Glomerular visceral epithelial cell (primary cell): ENCODE measurements at regions not wholly inside any gene's neighbourhood (a gene's known extent, or its start where the extent isn't known, plus 50 kb on each side); places are given as distances from the start of the nearest gene placed in this dataset.
A peak's percentile ranks its signal among the peaks of the same experiment; 100 is the strongest.

Experiments
- DNase-seq: peaks from one replicate; pipeline ENCODE4 v3.0.0-alpha.2; 2016; ENCODE audit errors: extremely low spot score

DNA sequence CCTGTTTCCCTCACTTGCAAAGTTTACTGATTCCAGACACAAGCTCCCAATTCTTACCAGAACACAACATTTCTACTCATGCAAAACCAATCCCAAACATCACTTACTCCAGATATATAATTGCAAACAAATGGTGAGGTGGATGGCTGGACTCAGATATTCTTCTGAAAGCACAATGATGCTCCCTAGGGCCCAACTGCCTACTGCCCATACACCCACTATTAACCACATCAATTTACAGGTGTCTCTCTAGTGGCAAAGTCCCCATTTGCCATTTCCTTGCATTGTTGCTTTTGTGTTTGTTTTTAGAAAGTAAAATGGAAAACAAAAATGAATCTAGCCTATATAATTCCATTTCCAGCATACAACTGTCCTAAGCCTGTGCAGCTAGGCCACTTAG lies 320.9 kb upstream of the PRDM1 start:
- DNase-seq, result no peak

DNA sequence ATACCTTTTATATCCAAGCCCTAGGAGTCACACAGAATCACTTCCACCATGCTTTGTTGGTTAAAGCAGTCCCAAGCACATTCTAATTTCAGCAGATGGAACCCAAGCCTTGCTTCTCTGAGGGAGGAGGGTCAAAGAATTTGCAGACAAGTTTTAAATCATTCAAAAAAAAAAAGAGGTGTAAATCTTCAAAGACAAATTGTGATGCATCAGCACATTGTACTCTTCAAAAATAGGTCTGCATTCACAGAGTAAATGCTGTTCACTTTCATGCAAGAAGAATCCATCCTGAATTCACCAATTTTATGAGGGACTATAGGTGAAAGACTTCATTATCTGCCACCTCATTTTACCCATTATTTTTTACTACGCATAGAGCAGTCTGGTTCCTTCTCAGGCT lies 321.8 kb upstream of the PRDM1 start:
- DNase-seq, result no peak

DNA sequence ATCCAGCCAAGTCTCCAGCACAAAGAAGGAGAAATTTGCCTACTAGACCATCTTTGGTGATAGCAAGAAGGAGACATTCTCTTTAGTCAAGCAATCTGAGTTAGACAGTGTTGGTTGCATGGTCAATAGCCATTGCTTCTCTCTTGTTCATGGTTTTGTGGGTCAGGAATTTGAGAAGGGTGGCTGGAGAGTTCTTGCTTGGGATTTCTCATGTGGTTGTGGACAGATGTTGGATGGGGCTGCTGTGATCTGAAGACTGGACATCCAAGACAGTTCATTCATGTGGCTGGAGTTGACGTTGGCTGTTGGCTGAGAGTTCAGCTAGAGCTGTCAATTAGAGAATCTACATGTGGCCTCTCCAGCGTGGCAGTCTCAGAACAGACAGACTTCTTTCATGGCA lies 322.3 kb upstream of the PRDM1 start:
- no peak for DNase-seq

DNA sequence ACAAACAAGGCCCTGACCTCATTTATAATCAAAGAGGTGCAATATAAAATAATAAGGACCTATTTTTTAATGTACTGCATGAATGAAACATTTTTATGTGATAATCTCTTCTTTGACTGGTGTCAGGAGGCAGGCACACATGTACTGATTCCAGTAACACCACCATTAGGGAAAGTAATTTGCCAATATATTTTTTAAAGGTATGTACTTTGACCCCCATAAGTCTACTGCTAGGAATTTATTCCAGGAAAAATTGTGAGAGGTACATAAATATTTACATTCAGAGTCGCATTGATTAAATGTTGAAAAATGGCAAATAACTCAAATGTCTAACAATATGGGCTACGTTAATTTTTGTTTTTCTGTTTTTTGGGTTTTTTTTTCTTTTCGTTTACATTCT lies 325.4 kb upstream of the PRDM1 start:
- DNase-seq, result no peak

DNA sequence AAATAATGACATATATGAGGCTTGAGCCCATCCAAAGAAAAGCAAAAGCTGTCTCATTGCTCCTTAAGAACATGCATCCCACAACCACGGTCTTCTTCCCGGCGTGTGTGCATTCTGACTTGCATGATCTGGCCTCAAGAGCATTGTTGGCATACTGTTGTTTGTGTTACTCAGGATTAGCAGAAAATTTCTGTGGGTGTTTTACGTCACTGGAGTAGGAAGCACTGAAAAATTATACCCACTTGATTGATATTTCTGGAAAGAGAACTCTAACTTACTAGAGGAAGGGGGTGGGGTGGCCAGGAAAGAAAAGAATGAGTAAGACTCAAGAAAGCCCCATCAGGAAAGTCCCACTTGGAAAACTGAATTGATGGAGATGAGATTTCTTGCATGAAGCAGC lies 326.2 kb upstream of the PRDM1 start:
- DNase-seq, result peak; percentile 9

DNA sequence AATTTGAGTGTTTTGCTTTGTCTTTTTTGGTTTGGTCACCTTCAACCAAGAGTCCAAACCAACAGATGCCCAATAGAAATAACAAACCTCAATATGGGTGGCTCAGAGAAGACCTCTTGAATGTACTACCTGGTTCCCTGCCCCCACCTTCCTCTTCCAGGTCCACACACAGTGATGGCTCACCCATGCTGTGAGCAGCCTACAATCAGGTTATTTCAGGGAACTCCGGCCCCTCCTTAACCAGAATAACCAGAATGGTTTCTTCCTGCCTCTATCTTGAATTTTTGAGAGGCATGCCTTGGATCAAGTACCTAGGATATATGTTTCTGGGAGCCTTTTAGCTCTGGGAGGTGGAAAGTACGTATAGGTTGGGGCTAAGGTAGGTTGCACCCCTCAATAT lies 327.1 kb upstream of the PRDM1 start:
- DNase-seq, result no peak

DNA sequence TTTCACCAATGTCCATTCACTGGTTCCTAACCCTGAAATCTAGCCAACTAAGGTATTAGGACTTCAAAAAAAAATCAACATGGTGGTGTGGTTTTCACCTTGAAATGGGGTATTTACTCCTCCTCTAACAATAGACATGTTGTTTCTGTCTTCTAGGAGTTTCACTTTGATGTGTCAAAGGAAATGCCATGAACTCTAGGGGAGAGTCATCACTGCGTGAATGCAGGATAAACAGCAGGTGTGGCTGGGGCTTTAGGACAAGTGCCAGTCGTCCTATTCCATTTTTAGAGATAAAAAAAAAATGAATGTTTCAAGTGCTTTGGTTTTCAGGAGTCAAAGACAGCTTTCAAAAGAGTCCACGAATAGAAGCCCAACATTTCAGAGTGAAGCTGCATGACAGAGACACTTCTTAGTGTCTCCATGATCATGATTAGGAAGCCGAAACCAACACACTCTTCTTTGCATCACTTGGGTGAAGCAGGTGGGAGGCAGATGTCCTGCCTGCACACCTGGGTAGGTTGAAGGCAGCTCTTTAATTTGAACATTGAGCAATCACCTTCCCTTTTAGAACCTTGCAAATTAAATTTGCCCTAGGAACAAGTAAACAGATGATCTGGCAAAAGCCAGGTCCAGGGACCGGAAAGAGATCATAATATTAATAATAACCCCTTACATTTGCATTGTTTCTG lies 328.5 kb upstream of the PRDM1 start:
- DNase-seq, result no peak

DNA sequence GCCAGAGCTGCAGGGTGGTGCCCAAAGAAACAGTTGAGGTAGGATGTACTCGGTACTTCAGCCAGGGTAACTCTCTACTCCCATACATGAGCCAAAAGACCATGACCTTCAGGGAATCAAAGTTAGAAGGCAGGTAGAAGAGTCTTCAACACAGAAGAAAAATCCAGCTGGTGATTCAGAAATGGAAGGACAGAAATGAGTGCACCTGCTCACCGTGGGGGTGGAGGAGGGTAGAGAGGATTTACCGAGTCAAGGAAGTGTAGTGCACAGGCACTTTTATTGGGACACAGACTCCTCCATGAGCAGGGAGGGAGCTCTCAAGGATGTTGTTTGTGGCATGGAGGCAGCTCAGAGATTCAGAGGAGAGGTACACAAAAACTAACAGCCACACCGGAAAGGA lies 330.3 kb upstream of the PRDM1 start:
- no peak for DNase-seq

DNA sequence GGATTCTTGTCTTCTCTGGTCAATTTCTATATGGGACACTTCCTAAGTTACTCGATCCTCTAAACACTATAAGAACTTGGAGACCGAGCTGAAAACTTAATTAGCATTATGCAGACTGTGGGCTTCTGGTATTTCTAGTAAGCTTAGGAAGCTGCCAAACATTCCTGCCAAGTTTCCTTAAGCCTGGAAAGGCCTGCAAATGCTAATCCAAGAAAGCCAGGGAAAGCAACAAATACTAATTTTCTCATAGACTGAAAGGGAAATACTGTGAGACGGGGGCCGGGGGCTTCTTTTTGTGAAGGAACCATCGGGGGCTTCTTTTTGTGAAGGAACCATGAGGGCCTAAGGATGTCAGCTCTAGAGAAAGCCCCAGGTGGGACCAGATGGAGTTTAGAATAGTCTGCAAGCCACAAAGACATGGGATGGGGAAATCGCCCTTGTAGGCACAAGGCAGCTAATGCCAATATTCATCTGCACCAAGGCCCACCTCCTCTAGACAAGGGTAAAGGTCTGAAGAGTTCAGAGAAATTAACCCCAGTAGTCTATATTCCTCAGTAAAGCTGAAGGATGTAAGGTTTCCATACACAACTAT lies 332.4 kb upstream of the PRDM1 start:
- DNase-seq, result no peak

DNA sequence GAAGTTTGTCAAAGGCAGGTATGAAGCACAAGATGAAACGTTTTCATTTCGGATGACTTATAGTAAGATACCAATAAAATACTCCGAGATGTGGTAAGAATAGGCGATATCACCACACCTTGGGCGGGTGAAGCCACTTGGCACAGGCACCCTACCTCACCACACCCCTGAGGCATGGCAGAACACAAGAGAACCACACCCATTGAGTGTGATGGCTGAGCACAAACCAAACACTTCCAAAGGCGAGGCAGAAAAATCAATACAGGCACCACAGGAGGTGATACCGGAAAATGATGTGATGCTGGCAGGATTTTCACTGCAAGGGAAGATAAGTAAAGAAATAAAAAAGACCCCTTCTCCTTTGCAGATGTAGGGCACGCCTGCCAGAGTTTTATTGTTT lies 332.9 kb upstream of the PRDM1 start:
- DNase-seq, result no peak

DNA sequence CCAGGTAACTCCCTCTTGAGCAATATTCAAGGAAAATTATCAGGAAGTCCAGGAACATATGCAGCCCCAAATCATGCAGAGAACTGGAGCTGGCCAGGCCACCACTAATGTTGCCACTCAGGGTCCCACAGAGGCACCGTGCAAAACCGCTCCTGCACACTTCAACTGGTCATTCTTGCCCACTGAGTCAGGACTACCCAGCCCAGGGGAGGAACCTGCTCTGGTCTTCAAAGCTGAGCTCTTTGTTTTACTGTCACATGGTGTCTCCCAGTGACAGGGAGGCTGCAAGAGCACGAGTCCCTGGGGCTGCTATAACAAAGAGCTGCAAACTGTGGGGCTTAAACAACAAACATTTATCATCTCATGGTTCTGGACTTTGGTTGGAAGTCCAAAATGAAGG lies 336.0 kb upstream of the PRDM1 start:
- no peak for DNase-seq

DNA sequence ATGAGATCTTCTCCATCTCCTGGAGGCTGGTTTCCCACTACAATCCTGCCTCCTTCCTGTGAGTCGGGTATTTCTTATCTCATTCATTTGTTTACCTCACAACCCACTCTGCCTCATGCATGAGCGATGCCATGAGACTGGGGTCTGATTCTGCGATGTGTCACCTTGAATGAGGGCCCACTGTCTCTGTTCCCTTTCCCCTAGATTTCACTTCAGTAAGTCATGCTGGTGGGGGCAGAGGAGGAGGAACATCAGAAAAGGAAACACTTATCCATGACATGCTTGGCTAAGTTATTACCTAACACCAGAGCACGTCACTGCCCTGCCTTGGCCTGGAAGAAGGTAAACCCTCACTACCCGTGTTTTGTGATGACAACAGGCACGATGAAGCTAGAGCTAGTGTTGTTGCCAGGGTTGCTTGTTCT lies 337.4 kb upstream of the PRDM1 start:
- peak; percentile 57 for DNase-seq

DNA sequence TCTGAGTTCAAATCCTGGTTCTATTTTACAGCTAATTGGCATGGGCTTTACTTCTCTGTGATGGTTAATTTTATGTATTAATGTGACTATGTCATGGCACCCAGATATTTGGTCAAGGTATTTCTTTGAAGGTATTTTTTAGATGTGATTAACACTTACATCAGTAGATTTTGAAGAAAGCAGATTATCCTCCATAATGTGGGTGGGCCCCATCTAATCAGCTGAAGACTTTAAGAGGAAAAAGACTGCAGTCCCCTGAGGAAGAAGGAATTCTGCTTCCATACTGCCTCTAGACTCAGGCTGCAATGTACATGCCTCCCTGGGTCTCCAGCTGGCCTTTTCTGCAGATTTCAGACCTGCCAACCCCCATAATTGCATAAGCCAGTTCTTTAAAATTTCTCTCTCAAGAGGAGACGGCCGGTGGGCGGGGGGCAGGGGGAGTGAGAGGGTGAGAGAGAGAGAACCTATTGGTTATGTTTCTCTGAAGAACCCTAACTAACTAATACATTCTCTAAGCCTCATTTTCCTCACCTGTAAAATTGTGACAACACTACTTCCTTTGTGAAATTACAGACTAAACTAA lies 338.2 kb upstream of the PRDM1 start:
- DNase-seq, result no peak

DNA sequence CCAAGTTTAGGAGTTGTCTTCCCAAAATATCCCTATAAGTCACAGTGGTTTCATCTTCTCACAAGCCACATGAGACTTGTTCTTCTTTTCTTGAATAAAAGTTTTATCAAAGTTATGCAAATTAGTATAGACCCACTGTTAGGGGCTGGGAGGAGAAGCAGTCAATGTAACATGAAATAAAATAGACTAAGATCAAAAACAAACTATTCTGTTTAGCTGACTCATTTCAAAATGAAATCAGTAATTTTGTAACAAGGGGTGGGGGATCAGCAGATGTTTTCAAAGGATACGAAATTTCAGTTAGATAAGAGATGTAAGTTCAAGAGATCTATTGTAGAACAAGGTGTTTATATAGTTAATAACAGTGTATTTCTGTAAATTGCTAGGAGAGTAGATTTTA lies 339.6 kb upstream of the PRDM1 start:
- DNase-seq, result no peak

DNA sequence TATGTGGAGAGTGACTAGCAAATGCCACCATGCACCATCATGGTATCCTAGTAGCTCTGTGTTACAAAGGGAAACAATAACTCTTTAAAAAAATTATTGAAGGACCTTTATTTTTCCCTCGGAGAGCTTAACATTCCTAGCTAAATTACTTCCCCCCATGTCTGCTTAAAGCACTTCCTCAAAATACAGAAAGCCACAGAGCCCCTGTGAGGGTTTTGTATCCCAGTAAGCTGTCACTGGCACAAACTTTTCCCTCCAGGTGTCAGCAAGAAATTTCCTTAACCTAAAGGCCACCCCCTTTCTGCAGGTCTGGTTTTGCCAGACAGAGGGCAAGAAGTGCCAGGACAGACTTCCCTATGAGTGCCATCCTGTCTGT lies 340.0 kb upstream of the PRDM1 start:
- no peak for DNase-seq

DNA sequence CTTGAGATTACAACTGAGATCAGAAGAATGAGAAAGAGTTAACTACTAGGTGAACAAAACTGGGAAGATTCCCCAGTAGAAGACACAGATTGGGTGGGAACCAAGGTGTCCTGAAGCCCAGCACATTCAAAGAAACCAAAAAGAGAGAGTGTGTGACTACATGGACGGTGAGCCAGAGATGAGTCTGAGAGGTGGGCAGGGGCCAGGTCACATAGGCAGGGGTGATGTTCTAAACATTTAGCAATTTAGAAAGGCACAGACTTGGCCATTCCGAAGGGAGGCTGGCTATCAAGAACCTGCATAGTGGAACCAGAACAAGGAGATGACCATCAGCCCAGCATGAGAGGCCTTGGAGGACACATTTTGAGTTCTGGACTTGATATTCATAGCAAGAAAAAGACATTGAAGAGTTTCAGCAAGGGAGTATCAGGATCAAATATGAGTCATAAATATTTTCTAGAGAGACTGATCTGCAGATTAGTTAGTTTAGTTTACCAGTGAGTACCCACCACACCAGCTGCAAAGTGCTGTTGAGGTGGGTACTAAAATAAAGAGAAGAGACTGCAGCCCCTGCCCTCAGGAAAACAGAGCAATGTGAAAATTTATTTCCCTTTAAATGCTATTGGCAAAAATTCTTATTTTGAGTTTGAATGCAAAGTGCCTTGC lies 340.5 kb upstream of the PRDM1 start:
- DNase-seq, result no peak

DNA sequence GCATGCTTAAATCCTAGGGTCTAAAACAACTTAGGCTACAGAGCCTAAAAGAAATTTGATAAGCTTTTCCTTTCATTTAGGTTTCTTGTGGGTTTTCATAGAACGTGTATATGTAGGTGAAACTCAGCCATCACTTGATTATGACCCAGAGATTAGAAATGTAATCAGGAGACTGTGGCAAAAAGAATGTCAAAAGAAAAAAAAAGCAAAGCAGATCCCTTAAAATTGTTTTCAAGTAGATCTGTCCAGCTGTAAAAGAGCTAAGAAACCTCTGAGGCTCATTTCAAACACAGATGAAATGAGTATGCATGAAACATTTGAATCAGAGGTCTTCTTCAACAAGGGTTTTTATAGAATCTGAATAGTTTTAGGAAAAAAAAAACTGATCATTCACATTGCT lies 341.3 kb upstream of the PRDM1 start:
- DNase-seq, result no peak

DNA sequence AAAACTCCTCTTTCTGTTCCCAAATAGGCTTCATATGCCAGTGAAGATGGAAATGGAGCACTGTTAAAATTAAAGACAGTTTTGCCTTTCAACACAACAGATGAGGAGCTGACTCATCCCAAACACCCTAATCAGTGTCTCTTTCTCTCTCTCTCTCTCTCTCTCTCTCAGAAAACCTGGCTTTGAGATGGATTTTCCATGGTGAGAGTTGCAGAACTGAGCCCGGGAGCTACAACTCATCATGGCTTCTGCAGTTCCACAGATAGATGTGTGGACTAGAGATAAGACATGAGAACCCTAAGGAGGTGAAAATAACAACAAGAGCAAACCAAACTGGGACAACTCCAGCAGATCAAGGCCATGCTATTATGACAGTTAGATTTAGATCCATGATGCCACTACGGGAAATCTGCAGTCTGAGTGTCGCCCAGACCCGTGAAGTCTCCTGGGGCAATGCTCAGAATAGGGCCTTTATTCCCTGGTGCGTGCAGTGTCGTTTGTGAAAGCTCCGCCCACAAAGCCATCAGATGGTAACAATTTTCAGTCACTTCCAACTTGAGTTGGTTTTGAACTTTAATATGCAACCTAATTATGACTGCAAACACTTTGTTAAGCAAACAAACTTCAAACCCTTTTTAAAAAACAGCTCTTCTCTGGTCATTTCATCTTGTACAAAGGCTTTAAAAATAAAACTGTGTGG lies 338.2 kb upstream of the PREP start:
- no peak for DNase-seq

DNA sequence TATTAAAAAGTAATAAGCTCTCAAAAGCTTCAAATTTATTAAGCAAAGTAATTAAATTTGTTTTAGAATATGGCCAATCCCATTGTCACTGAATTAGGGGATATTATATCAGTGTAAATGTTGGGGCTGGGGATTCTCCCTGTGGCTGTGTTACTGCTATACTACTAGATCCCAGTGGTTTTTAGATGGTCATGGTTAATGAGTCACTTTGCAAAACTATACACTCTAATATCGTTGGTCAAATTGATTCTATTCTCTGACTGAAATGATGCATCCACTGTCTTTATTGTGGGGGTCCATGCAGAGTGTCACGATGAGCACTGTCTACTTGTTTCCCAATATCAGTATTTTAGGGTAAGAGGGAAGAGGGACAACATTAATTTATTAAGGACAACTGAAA lies 336.9 kb upstream of the PREP start:
- no peak for DNase-seq

DNA sequence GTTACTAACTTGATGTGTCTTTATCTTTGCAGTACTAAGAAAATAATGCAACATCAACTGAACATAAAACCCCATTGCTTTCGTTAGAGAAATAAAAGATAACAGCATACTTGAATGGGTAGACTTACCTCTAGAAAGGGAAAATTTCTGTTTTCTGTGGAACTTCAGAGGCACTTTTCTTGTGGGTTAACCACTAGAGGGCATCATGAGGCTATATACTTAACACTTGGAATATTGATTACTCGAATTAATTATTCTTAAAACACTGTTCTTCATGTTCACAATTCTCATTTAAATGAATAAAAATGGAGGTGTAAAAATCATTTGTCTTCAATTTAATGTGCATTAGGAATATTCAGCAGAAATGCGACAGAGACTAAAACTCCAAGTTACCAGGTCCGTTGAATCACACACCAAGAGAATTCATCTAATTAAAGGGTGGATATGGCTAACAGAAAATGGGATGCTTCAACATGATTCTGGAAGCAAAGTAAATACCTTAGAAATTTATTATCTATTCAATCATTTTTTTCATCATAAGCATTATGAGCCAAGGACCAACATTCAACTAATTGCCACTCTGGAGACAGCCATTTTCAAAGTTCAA lies 330.8 kb upstream of the PREP start:
- DNase-seq, result no peak

DNA sequence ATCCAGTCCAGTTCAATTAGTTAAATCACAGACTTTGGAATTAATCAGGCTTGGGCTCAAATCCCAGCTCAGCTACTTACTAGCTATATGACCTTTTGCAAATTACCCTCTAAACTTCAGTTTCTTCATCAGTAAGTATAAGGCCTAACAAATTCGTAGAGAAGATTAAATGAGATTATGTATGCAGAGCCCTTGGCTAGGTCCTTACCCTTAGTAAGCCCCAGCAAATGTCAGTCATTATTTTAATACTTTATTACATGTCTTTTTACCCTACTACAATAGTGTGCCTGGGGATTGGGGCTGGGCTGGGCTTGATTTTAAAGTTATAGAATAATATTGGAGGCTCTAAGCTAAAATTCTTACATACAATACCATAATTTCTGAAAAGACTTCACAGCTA lies 326.1 kb upstream of the PREP start:
- DNase-seq, result no peak
